ENCODE measurements at regions not wholly inside any gene's neighbourhood (a gene's known extent, or its start where the extent isn't known, plus 50 kb on each side); places are given as distances from the start of the nearest gene placed in this dataset.

GRCh38 chr15:47824147-47824546 lies 106.8 kb downstream of the SEMA6D start:
- ATAC-seq (no peak), DNase-seq (no peak)
- no peaks in the 10 kb centered on the region for H3K36me3 Mint-ChIP-seq (ENCODE audit: insufficient read depth)
- H3K4me1 Mint-ChIP-seq (ENCODE audit: low read depth): no peaks in the 10 kb centered on the region
- peaks cover 4% of the 10 kb centered on the region for H3K27me3 Mint-ChIP-seq (ENCODE audit: low read depth)
- H3K9me3 Mint-ChIP-seq: no peaks in the 10 kb centered on the region
- H3K4me3 Mint-ChIP-seq: no peak overlapping the region

- Mint-ChIP-seq H3K27me3 (ENCODE audit: low read depth) (peaks cover 6% of the 10 kb centered on the region), H3K4me1 (ENCODE audit: low read depth) (no peaks in the 10 kb centered on the region), H3K36me3 (ENCODE audit: insufficient read depth) (no peaks in the 10 kb centered on the region), H3K4me3 (no peak overlapping the region), H3K9me3 (no peaks in the 10 kb centered on the region)
- no peak for ATAC-seq
- DNase-seq: no peak
Measured at GRCh38 chr15:47829667-47830066, 112.4 kb downstream of the SEMA6D start.

- peaks cover 2% of the 10 kb centered on the region for H3K27me3 Mint-ChIP-seq (ENCODE audit: low read depth)
- ATAC-seq: no peak
- H3K4me3 Mint-ChIP-seq: no peak overlapping the region
- H3K9me3 Mint-ChIP-seq: peaks cover 8% of the 10 kb centered on the region
- DNase-seq: no peak
- no peaks in the 10 kb centered on the region for H3K36me3 Mint-ChIP-seq (ENCODE audit: insufficient read depth)
- no peaks in the 10 kb centered on the region for H3K4me1 Mint-ChIP-seq (ENCODE audit: low read depth)
Measured at GRCh38 chr15:47834093-47834492, 116.8 kb downstream of the SEMA6D start.

- no peak for ATAC-seq
- no peaks in the 10 kb centered on the region for H3K36me3 Mint-ChIP-seq (ENCODE audit: insufficient read depth)
Measured at GRCh38 chr15:47839233-47839825, 122.0 kb downstream of the SEMA6D start.

GRCh38 chr15:47843124-47843663 lies 125.9 kb downstream of the SEMA6D start:
- ATAC-seq: no peak
- DNase-seq: no peak
- H3K4me3 Mint-ChIP-seq: no peak overlapping the region
- no peaks in the 10 kb centered on the region for H3K4me1 Mint-ChIP-seq (ENCODE audit: low read depth)
- H3K27me3 Mint-ChIP-seq (ENCODE audit: low read depth): no peaks in the 10 kb centered on the region
- no peaks in the 10 kb centered on the region for H3K36me3 Mint-ChIP-seq (ENCODE audit: insufficient read depth)
- no peaks in the 10 kb centered on the region for H3K9me3 Mint-ChIP-seq

More at GRCh38 chr15:47839233-47839825, 122.0 kb downstream of the SEMA6D start:
- Mint-ChIP-seq H3K4me1 (ENCODE audit: low read depth) (no peaks in the 10 kb centered on the region), H3K4me3 (no peak overlapping the region), H3K9me3 (peaks cover 8% of the 10 kb centered on the region), H3K27me3 (ENCODE audit: low read depth) (no peaks in the 10 kb centered on the region)
- DNase-seq: no peak

- Mint-ChIP-seq H3K9me3 (no peaks in the 10 kb centered on the region), H3K36me3 (ENCODE audit: insufficient read depth) (no peaks in the 10 kb centered on the region), H3K4me3 (no peak overlapping the region), H3K4me1 (ENCODE audit: low read depth) (no peaks in the 10 kb centered on the region), H3K27me3 (ENCODE audit: low read depth) (no peaks in the 10 kb centered on the region)
- DNase-seq (no peak), ATAC-seq (no peak)
Measured at GRCh38 chr15:47844437-47844836, 127.1 kb downstream of the SEMA6D start.

GRCh38 chr15:47846128-47846868 lies 129.0 kb downstream of the SEMA6D start:
- Mint-ChIP-seq H3K9me3 (peaks cover 3% of the 10 kb centered on the region), H3K4me3 (no peak overlapping the region), H3K36me3 (ENCODE audit: insufficient read depth) (no peaks in the 10 kb centered on the region), H3K4me1 (ENCODE audit: low read depth) (no peaks in the 10 kb centered on the region), H3K27me3 (ENCODE audit: low read depth) (no peaks in the 10 kb centered on the region)
- no peak for ATAC-seq
- no peak for DNase-seq

GRCh38 chr15:47846876-47847275 lies 129.6 kb downstream of the SEMA6D start:
- ATAC-seq (no peak), DNase-seq (no peak)
- Mint-ChIP-seq H3K4me1 (ENCODE audit: low read depth) (no peaks in the 10 kb centered on the region), H3K27me3 (ENCODE audit: low read depth) (no peaks in the 10 kb centered on the region), H3K36me3 (ENCODE audit: insufficient read depth) (no peaks in the 10 kb centered on the region), H3K9me3 (peaks cover 3% of the 10 kb centered on the region), H3K4me3 (no peak overlapping the region)

- H3K4me1 Mint-ChIP-seq (ENCODE audit: low read depth): no peaks in the 10 kb centered on the region
- no peak for ATAC-seq
Measured at GRCh38 chr15:47856071-47856470, 138.8 kb downstream of the SEMA6D start.

GRCh38 chr15:47857014-47857775 lies 139.9 kb downstream of the SEMA6D start:
- H3K9me3 Mint-ChIP-seq: peaks cover 4% of the 10 kb centered on the region
- H3K4me3 Mint-ChIP-seq: no peak overlapping the region
- ATAC-seq (no peak), DNase-seq (no peak)
- no peaks in the 10 kb centered on the region for H3K4me1 Mint-ChIP-seq (ENCODE audit: low read depth)
- no peaks in the 10 kb centered on the region for H3K27me3 Mint-ChIP-seq (ENCODE audit: low read depth)
- H3K36me3 Mint-ChIP-seq (ENCODE audit: insufficient read depth): no peaks in the 10 kb centered on the region

More at GRCh38 chr15:47856071-47856470, 138.8 kb downstream of the SEMA6D start:
- Mint-ChIP-seq H3K4me3 (no peak overlapping the region), H3K36me3 (ENCODE audit: insufficient read depth) (no peaks in the 10 kb centered on the region), H3K9me3 (peaks cover 4% of the 10 kb centered on the region), H3K27me3 (ENCODE audit: low read depth) (no peaks in the 10 kb centered on the region)
- DNase-seq: no peak

GRCh38 chr15:47857776-47858167 lies 140.5 kb downstream of the SEMA6D start:
- no peaks in the 10 kb centered on the region for H3K27me3 Mint-ChIP-seq (ENCODE audit: low read depth)
- no peak overlapping the region for H3K4me3 Mint-ChIP-seq

GRCh38 chr15:47861111-47861903 lies 144.0 kb downstream of the SEMA6D start:
- Mint-ChIP-seq H3K27me3 (ENCODE audit: low read depth) (no peaks in the 10 kb centered on the region), H3K4me1 (ENCODE audit: low read depth) (no peaks in the 10 kb centered on the region), H3K4me3 (no peak overlapping the region), H3K9me3 (peaks cover 3% of the 10 kb centered on the region), H3K36me3 (ENCODE audit: insufficient read depth) (no peaks in the 10 kb centered on the region)
- ATAC-seq (no peak), DNase-seq (no peak)

More at GRCh38 chr15:47857776-47858167, 140.5 kb downstream of the SEMA6D start:
- no peaks in the 10 kb centered on the region for H3K36me3 Mint-ChIP-seq (ENCODE audit: insufficient read depth)
- no peak for DNase-seq
- no peak for ATAC-seq
- no peaks in the 10 kb centered on the region for H3K4me1 Mint-ChIP-seq (ENCODE audit: low read depth)
- H3K9me3 Mint-ChIP-seq: peaks cover 3% of the 10 kb centered on the region

- no peak overlapping the region for H3K4me3 Mint-ChIP-seq
- no peaks in the 10 kb centered on the region for H3K4me1 Mint-ChIP-seq (ENCODE audit: low read depth)
- H3K36me3 Mint-ChIP-seq (ENCODE audit: insufficient read depth): no peaks in the 10 kb centered on the region
- no peak for DNase-seq
- H3K9me3 Mint-ChIP-seq: peaks cover 3% of the 10 kb centered on the region
- no peaks in the 10 kb centered on the region for H3K27me3 Mint-ChIP-seq (ENCODE audit: low read depth)
- ATAC-seq: no peak
Measured at GRCh38 chr15:47862402-47862801, 145.1 kb downstream of the SEMA6D start.

GRCh38 chr15:47866446-47866845 lies 149.1 kb downstream of the SEMA6D start:
- Mint-ChIP-seq H3K9me3 (peaks cover 7% of the 10 kb centered on the region), H3K27me3 (ENCODE audit: low read depth) (peaks cover 1% of the 10 kb centered on the region), H3K36me3 (ENCODE audit: insufficient read depth) (no peaks in the 10 kb centered on the region), H3K4me3 (no peak overlapping the region), H3K4me1 (ENCODE audit: low read depth) (no peaks in the 10 kb centered on the region)
- DNase-seq (no peak), ATAC-seq (no peak)

Data from activated T-cell treated with anti-CD3 and anti-CD28 coated beads, Interleukin-2, amount 50 U/mL, for 4 hours (primary cell).